ENCODE measurements at regions not wholly inside any gene's neighbourhood (a gene's known extent, or its start where the extent isn't known, plus 50 kb on each side); places are given as distances from the start of the nearest gene placed in this dataset.

GRCh38 chr9:8232726-8233125, 433.1 kb upstream of the DMAC1 start:
- Mint-ChIP-seq H3K4me3 (no peak overlapping the region), H3K9me3 (no peaks in the 10 kb centered on the region), H3K36me3 (ENCODE audit: low read depth) (no peaks in the 10 kb centered on the region), H3K27me3 (ENCODE audit: insufficient read depth) (no peaks in the 10 kb centered on the region), H3K27ac (no peak overlapping the region), H3K4me1 (ENCODE audit: low read depth) (no peaks in the 10 kb centered on the region)
- no peak for DNase-seq (ENCODE audit: low spot score)
- intact Hi-C loops (cut with micrococcal nuclease): no loop called here

GRCh38 chr9:8229226-8229625, 429.6 kb upstream of the DMAC1 start:
- Mint-ChIP-seq H3K9me3 (no peaks in the 10 kb centered on the region), H3K4me3 (no peak overlapping the region), H3K27me3 (ENCODE audit: insufficient read depth) (no peaks in the 10 kb centered on the region), H3K27ac (no peak overlapping the region), H3K36me3 (ENCODE audit: low read depth) (no peaks in the 10 kb centered on the region), H3K4me1 (ENCODE audit: low read depth) (no peaks in the 10 kb centered on the region)
- DNase-seq (ENCODE audit: low spot score): no peak
- intact Hi-C loops (cut with micrococcal nuclease): no loop called here

- Mint-ChIP-seq H3K9me3 (no peaks in the 10 kb centered on the region), H3K27me3 (ENCODE audit: insufficient read depth) (no peaks in the 10 kb centered on the region), H3K4me3 (no peak overlapping the region), H3K27ac (no peak overlapping the region), H3K36me3 (ENCODE audit: low read depth) (no peaks in the 10 kb centered on the region), H3K4me1 (ENCODE audit: low read depth) (no peaks in the 10 kb centered on the region)
- intact Hi-C loops (cut with micrococcal nuclease): no loop called here
- DNase-seq (ENCODE audit: low spot score): no peak
Observed at GRCh38 chr9:8224381-8224801, 424.8 kb upstream of the DMAC1 start.

GRCh38 chr9:8223861-8224260, 424.3 kb upstream of the DMAC1 start:
- intact Hi-C loops (cut with micrococcal nuclease): no loop called here
- Mint-ChIP-seq H3K4me3 (no peak overlapping the region), H3K27ac (no peak overlapping the region), H3K36me3 (ENCODE audit: low read depth) (no peaks in the 10 kb centered on the region), H3K27me3 (ENCODE audit: insufficient read depth) (no peaks in the 10 kb centered on the region), H3K9me3 (no peaks in the 10 kb centered on the region), H3K4me1 (ENCODE audit: low read depth) (no peaks in the 10 kb centered on the region)
- no peak for DNase-seq (ENCODE audit: low spot score)

GRCh38 chr9:8221462-8221861, 421.9 kb upstream of the DMAC1 start:
- intact Hi-C loops (cut with micrococcal nuclease): no loop called here
- H3K27me3 Mint-ChIP-seq (ENCODE audit: insufficient read depth): no peaks in the 10 kb centered on the region
- no peak for DNase-seq (ENCODE audit: low spot score)
- no peaks in the 10 kb centered on the region for H3K36me3 Mint-ChIP-seq (ENCODE audit: low read depth)
- no peak overlapping the region for H3K27ac Mint-ChIP-seq
- H3K9me3 Mint-ChIP-seq: no peaks in the 10 kb centered on the region
- H3K4me3 Mint-ChIP-seq: no peak overlapping the region
- no peaks in the 10 kb centered on the region for H3K4me1 Mint-ChIP-seq (ENCODE audit: low read depth)

- Mint-ChIP-seq H3K4me3 (no peak overlapping the region), H3K27me3 (ENCODE audit: insufficient read depth) (peaks cover 4% of the 10 kb centered on the region), H3K4me1 (ENCODE audit: low read depth) (no peaks in the 10 kb centered on the region), H3K36me3 (ENCODE audit: low read depth) (no peaks in the 10 kb centered on the region), H3K27ac (no peak overlapping the region), H3K9me3 (peaks cover 3% of the 10 kb centered on the region)
- intact Hi-C loops (cut with micrococcal nuclease): no loop called here
- DNase-seq (ENCODE audit: low spot score): no peak
Observed at GRCh38 chr9:8208465-8208864, 408.9 kb upstream of the DMAC1 start.

- intact Hi-C loops (cut with micrococcal nuclease): no loop called here
- DNase-seq (ENCODE audit: low spot score): no peak
- H3K27ac Mint-ChIP-seq: no peak overlapping the region
- H3K27me3 Mint-ChIP-seq (ENCODE audit: insufficient read depth): peaks cover 4% of the 10 kb centered on the region
- H3K4me1 Mint-ChIP-seq (ENCODE audit: low read depth): no peaks in the 10 kb centered on the region
- peaks cover 5% of the 10 kb centered on the region for H3K9me3 Mint-ChIP-seq
- H3K36me3 Mint-ChIP-seq (ENCODE audit: low read depth): no peaks in the 10 kb centered on the region
- no peak overlapping the region for H3K4me3 Mint-ChIP-seq
Observed at GRCh38 chr9:8207596-8207995, 408.0 kb upstream of the DMAC1 start.

GRCh38 chr9:8206720-8207119, 407.1 kb upstream of the DMAC1 start:
- H3K36me3 Mint-ChIP-seq (ENCODE audit: low read depth): no peaks in the 10 kb centered on the region
- no peaks in the 10 kb centered on the region for H3K4me1 Mint-ChIP-seq (ENCODE audit: low read depth)
- H3K9me3 Mint-ChIP-seq: peaks cover 5% of the 10 kb centered on the region
- no peak for DNase-seq (ENCODE audit: low spot score)
- peaks cover 4% of the 10 kb centered on the region for H3K27me3 Mint-ChIP-seq (ENCODE audit: insufficient read depth)
- no peak overlapping the region for H3K4me3 Mint-ChIP-seq
- intact Hi-C loops (cut with micrococcal nuclease): no loop called here
- no peak overlapping the region for H3K27ac Mint-ChIP-seq

- no peak for DNase-seq (ENCODE audit: low spot score)
- Mint-ChIP-seq H3K4me3 (no peak overlapping the region), H3K36me3 (ENCODE audit: low read depth) (no peaks in the 10 kb centered on the region), H3K27me3 (ENCODE audit: insufficient read depth) (peaks cover 4% of the 10 kb centered on the region), H3K4me1 (ENCODE audit: low read depth) (no peaks in the 10 kb centered on the region), H3K27ac (no peak overlapping the region), H3K9me3 (peaks cover 5% of the 10 kb centered on the region)
- intact Hi-C loops (cut with micrococcal nuclease): no loop called here
Observed at GRCh38 chr9:8205576-8205975, 406.0 kb upstream of the DMAC1 start.

GRCh38 chr9:8189881-8190280, 390.3 kb upstream of the DMAC1 start:
- Mint-ChIP-seq H3K27me3 (ENCODE audit: insufficient read depth) (peaks cover 1% of the 10 kb centered on the region), H3K9me3 (peaks cover 23% of the 10 kb centered on the region), H3K36me3 (ENCODE audit: low read depth) (no peaks in the 10 kb centered on the region), H3K27ac (no peak overlapping the region), H3K4me1 (ENCODE audit: low read depth) (no peaks in the 10 kb centered on the region), H3K4me3 (no peak overlapping the region)
- DNase-seq (ENCODE audit: low spot score): no peak
- intact Hi-C loops (cut with micrococcal nuclease): loop anchor here (10.0 kb wide), 1 partner anchor 625 kb away; no protein-coding TSS in a partner anchor

- H3K4me3 Mint-ChIP-seq: no peak overlapping the region
- H3K36me3 Mint-ChIP-seq (ENCODE audit: low read depth): no peaks in the 10 kb centered on the region
- no peak for DNase-seq (ENCODE audit: low spot score)
- H3K9me3 Mint-ChIP-seq: peaks cover 23% of the 10 kb centered on the region
- no peak overlapping the region for H3K27ac Mint-ChIP-seq
- intact Hi-C loops (cut with micrococcal nuclease): loop anchor here (10.0 kb wide), 1 partner anchor 624 kb away; no protein-coding TSS in a partner anchor
- H3K4me1 Mint-ChIP-seq (ENCODE audit: low read depth): no peaks in the 10 kb centered on the region
- H3K27me3 Mint-ChIP-seq (ENCODE audit: insufficient read depth): no peaks in the 10 kb centered on the region
Observed at GRCh38 chr9:8188723-8189407, 389.3 kb upstream of the DMAC1 start.

GRCh38 chr9:8186560-8186959, 387.0 kb upstream of the DMAC1 start:
- Mint-ChIP-seq H3K27ac (no peak overlapping the region), H3K36me3 (ENCODE audit: low read depth) (no peaks in the 10 kb centered on the region), H3K9me3 (peaks cover 8% of the 10 kb centered on the region), H3K27me3 (ENCODE audit: insufficient read depth) (no peaks in the 10 kb centered on the region), H3K4me3 (no peak overlapping the region), H3K4me1 (ENCODE audit: low read depth) (no peaks in the 10 kb centered on the region)
- intact Hi-C loops (cut with micrococcal nuclease): loop anchor here (10.0 kb wide), 1 partner anchor 622 kb away; no protein-coding TSS in a partner anchor
- no peak for DNase-seq (ENCODE audit: low spot score)

GRCh38 chr9:8183618-8184017, 384.0 kb upstream of the DMAC1 start:
- Mint-ChIP-seq H3K36me3 (ENCODE audit: low read depth) (no peaks in the 10 kb centered on the region), H3K4me1 (ENCODE audit: low read depth) (no peaks in the 10 kb centered on the region), H3K27ac (no peak overlapping the region), H3K27me3 (ENCODE audit: insufficient read depth) (no peaks in the 10 kb centered on the region), H3K9me3 (no peaks in the 10 kb centered on the region), H3K4me3 (no peak overlapping the region)
- DNase-seq (ENCODE audit: low spot score): no peak
- intact Hi-C loops (cut with micrococcal nuclease): loop anchor here (10.0 kb wide), 1 partner anchor 619 kb away; no protein-coding TSS in a partner anchor
